HCT116 (cell line): ENCODE measurements at regions not wholly inside any gene's neighbourhood (a gene's known extent, or its start where the extent isn't known, plus 50 kb on each side); places are given as distances from the start of the nearest gene placed in this dataset.

Experiments used
- CTCF ChIP-seq, 3 experiments: fragments of 200-600 bp in 1 of 3; sonication (generic) in 1 of 3; IDR thresholded peaks in 2 of 3; conservative IDR thresholded peaks in 1 of 3; 2 replicates each; pipeline ENCODE4 v1.5.1; 2012 to 2017; ENCODE audit warnings: low read depth in 2 of 3, low read length in 2 of 3, antibody characterized with exemption in 1 of 3, borderline replicate concordance in 1 of 3, control low read depth in 1 of 3, mild to moderate bottlenecking in 1 of 3, mixed read lengths in 1 of 3, mixed run types in 1 of 3, moderate library complexity in 1 of 3; ENCODE audit not compliant: insufficient read depth in 1 of 3
- EZH2 ChIP-seq: fragments of 200-600 bp; sonication (generic); IDR thresholded peaks from 2 replicates; pipeline ENCODE4 v1.6.1; 2017; ENCODE audit warnings: antibody characterized with exemption, mixed run types
- POLR2A ChIP-seq: IDR thresholded peaks from 2 replicates; pipeline ENCODE4 v1.7.0; 2011; ENCODE audit warnings: borderline replicate concordance; ENCODE audit not compliant: insufficient read depth, insufficient read length; ENCODE audit errors: extremely low read depth
- YY1 ChIP-seq: IDR thresholded peaks from 2 replicates; pipeline ENCODE4 v1.6.1; 2011; ENCODE audit warnings: low read length, low read depth, moderate library complexity, mild to moderate bottlenecking; ENCODE audit not compliant: insufficient replicate concordance; ENCODE audit errors: extremely low read depth

DNA sequence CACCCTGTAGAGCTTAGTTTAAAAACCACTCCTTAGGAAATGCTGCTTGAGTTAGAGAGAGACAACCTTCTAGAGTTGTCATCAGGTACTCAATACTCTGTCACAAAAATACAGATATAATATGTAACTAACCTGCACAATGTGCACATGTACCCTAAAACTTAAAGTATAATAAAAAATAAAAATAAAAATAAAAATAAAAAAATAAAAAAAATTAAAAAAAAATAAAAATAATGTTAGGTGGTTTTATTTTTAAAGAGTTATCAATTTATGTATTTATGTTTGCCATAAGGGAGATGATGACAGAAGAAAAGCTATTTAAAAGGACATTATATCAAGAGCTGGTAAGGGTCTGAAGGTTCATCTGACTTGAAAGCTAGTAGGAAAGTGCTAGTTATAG, 397.9 kb downstream of the TMA16 start:
- no peak for TF ChIP-seq POLR2A
- TF ChIP-seq CTCF (IDR thresholded peaks at IDR 0.05 in 2 of 3, conservative IDR thresholded peaks at IDR 0.05 in 1 of 3; ENCODE audit: borderline replicate concordance in 1 of 3, insufficient read depth in 1 of 3, low read depth in 2 of 3, low read length in 2 of 3) = no peak
- TF ChIP-seq EZH2 = no peak
- no peak for TF ChIP-seq YY1
